Fibroblast of pulmonary artery (primary cell): ENCODE measurements at regions not wholly inside any gene's neighbourhood (a gene's known extent, or its start where the extent isn't known, plus 50 kb on each side); places are given as distances from the start of the nearest gene placed in this dataset.

Source experiments
- DNase-seq: peaks from one replicate; pipeline ENCODE4 v3.0.0-alpha.2; 2010; ENCODE audit warnings: low read depth
- H3K4me3 ChIP-seq: replicated peaks from 2 replicates; pipeline ENCODE4 v1.5.1; 2011; ENCODE audit warnings: low read depth, mild to moderate bottlenecking, control low read depth, low read length, moderate library complexity
- CTCF ChIP-seq: IDR thresholded peaks from 2 replicates; pipeline ENCODE4 v1.5.1; 2011; ENCODE audit warnings: mild to moderate bottlenecking, control low read depth, low read length, inconsistent platforms; ENCODE audit errors: missing control alignments

DNA sequence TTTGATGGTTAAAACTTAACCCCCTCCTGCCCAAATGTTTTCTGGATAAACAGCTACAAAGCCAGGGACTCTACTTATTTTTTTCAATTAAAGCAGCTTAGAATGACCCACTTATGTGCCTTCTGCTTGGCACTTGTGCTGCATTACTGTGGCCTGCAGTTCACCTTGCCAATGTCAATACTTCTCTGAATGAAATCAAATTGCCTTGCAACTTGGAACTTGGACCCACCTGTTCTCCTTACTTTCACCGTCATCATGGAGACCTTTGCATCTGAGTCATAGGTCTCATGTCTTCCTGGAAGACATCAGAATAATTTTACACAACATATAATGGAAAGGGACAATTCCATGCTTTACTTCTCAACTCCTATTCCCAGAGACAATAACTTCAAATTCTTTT, 92.1 kb upstream of the FHL2 start:
- DNase-seq, result no peak
- no peak overlapping the region for H3K4me3 ChIP-seq
- TF ChIP-seq CTCF, result no peak

DNA sequence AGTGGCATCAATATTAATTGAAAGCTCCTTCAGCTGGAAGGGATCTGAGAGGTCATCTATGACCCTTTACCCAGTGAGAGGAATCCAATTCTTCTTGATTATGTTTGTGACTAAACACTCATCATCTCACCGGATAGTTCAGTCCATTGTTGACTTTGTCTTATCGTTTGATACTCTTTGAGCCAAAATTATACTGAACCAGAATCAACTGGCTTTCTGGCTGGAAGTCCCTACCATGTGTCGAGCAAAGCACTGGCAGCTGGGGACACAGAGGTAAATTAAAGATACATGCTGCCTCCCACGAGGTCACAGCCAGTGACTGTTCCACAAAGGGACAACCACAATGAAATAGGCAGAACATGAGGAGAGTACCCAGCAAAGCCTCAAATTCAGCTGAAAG, 91.4 kb upstream of the FHL2 start:
- no peak overlapping the region for H3K4me3 ChIP-seq
- no peak for DNase-seq
- TF ChIP-seq CTCF, result no peak

DNA sequence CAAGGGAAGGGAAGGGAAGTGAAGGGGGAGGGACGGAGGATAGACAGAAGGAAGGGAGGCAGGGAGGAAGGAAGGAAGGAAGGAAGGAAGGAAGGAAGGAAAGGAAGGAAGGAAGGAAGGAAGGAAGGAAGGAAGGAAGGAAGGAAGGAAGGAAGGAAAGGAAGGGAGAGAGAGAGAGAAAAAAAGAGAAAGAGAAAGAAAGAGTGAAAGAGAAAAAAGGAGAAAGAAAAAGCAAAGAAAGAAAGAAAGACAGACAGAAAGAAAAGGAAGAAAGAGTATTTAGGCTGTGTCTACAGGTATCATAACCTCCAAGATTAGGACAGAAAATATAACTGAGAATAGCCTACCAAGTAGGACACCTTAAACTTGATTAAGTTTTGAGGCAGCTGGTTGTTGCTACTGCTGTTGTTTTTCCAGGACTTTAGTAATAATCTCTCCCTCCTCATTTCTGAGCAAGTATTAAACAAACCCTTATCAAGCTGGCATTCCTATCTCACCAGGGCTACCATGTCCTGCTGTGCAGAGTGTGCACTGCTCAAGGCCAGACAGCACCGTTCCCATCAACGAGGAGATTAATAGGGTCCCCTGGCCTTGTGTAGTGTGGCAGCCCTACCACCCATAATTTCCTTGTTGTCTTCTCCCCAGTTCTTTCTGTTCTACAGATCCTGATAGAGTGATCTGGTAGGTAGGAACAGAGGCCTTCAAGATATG, 90.5 kb upstream of the FHL2 start:
- no peak for DNase-seq
- H3K4me3 ChIP-seq, result no peak overlapping the region

DNA sequence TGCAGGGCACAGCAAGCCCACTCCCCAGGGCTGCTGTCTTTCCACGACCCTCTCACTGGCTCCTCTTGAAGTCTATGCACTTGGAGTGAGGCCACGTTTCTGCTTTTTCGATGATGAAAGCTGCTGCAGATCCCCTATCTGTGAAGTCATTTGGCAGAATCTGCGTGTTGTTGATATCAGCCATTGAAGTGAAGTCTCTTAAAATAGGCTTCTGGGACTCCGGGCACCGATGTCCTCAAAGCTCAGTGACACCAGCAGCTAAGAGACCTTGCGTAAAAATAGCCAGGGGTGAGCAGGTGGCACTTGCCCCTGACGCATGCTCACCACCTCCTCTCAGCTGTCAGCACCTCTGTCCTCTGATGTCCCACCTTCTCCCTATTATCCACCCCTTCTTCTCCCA, 89.4 kb upstream of the FHL2 start:
- no peak overlapping the region for H3K4me3 ChIP-seq
- no peak for DNase-seq
- no peak for TF ChIP-seq CTCF

More for the DNA sequence above, 90.5 kb upstream of the FHL2 start:
- no peak for TF ChIP-seq CTCF

GRCh38 chr2:105487142-105488069, 88.6 kb upstream of the FHL2 start:
- DNase-seq, result peak; percentile 40
- H3K4me3 ChIP-seq, result no peak overlapping the region
- TF ChIP-seq CTCF, result no peak

- H3K4me3 ChIP-seq, result no peak overlapping the region
- no peak for DNase-seq
- no peak for TF ChIP-seq CTCF
These were observed 87.9 kb upstream of the FHL2 start for GRCh38 chr2:105486762-105487141.
